MCF 10A (cell line): ENCODE measurements at regions not wholly inside any gene's neighbourhood (a gene's known extent, or its start where the extent isn't known, plus 50 kb on each side); places are given as distances from the start of the nearest gene placed in this dataset.
A peak's percentile ranks its signal among the peaks of the same experiment; 100 is the strongest.

Experiments
- BruUV-seq: library from RNA; stranded (reverse); fragments of 400-500 nt; replicated peaks from 2 replicates; lab custom pipeline; 2021; lab: Mats Ljungman, UMichigan
- CTCF ChIA-PET: fragments of 300-600 bp; sonication (Branson Sonifier 250); formaldehyde crosslinking; extraction: SDS; loops from one replicate; lab custom pipeline; 2021; ENCODE audit warnings: antibody characterized with exemption, inconsistent platforms; lab: Yijun Ruan, JAX
- POLR2A ChIA-PET: fragments of 300-600, 350-650 bp; sonication (Branson Sonifier 250); formaldehyde crosslinking; extraction: SDS; loops from one replicate; lab custom pipeline; 2020; ENCODE audit warnings: antibody characterized with exemption, inconsistent platforms; lab: Yijun Ruan, JAX
- DNase-seq: peaks from one replicate; pipeline ENCODE4 v3.0.0-alpha.2; 2018; ENCODE audit not compliant: unreplicated experiment
- H3K27ac Mint-ChIP-seq: one replicate; pipeline ENCODE4 v1.8.0; 2022; ENCODE audit warnings: mild to moderate bottlenecking, low read depth, mixed read lengths; ENCODE audit not compliant: unreplicated experiment
- H3K27me3 Mint-ChIP-seq: one replicate; pipeline ENCODE4 v1.8.0; 2022; ENCODE audit warnings: mixed read lengths; ENCODE audit not compliant: insufficient read depth, unreplicated experiment
- H3K36me3 Mint-ChIP-seq: one replicate; pipeline ENCODE4 v1.8.0; 2022; ENCODE audit warnings: mild to moderate bottlenecking, moderate library complexity, mixed read lengths; ENCODE audit not compliant: insufficient read depth, unreplicated experiment
- H3K4me1 Mint-ChIP-seq: one replicate; pipeline ENCODE4 v1.8.0; 2022; ENCODE audit warnings: mixed read lengths; ENCODE audit not compliant: insufficient read depth, unreplicated experiment
- H3K4me3 Mint-ChIP-seq: one replicate; pipeline ENCODE4 v1.8.0; 2022; ENCODE audit warnings: mild to moderate bottlenecking, moderate library complexity, mixed read lengths; ENCODE audit not compliant: unreplicated experiment
- H3K9me3 Mint-ChIP-seq: one replicate; pipeline ENCODE4 v1.8.0; 2022; ENCODE audit warnings: mixed read lengths; ENCODE audit not compliant: unreplicated experiment
- CTCF ChIP-seq: fragments of 200-600 bp; IDR thresholded peaks from one replicate; pipeline ENCODE4 v1.8.0; 2022; ENCODE audit warnings: antibody characterized with exemption, mild to moderate bottlenecking; ENCODE audit not compliant: unreplicated experiment
- intact Hi-C: fragments of 100-400 bp; cut with micrococcal nuclease; formaldehyde crosslinking; loops from 2 replicates; pipeline ENCODE4 v1.14.1; 2022

GRCh38 chr2:176997792-176998169, 214.8 kb upstream of the HNRNPA3 start:
- no peak for TF ChIP-seq CTCF

GRCh38 chr2:176999301-176999700, 213.3 kb upstream of the HNRNPA3 start:
- Mint-ChIP-seq H3K4me3 (no peak overlapping the region), H3K4me1 (peaks cover 5% of the 10 kb centered on the region), H3K36me3 (no peaks in the 10 kb centered on the region), H3K9me3 (no peaks in the 10 kb centered on the region), H3K27ac (no peak overlapping the region), H3K27me3 (peaks cover 37% of the 10 kb centered on the region)
- POLR2A ChIA-PET = no interaction called here
- intact Hi-C loops = no loop called here
- DNase-seq = peak; percentile 1
- CTCF ChIA-PET = no interaction called here
- no peak for TF ChIP-seq CTCF
- BruUV-seq = no TSS peak

More at GRCh38 chr2:176997792-176998169, 214.8 kb upstream of the HNRNPA3 start:
- no TSS peak for BruUV-seq
- Mint-ChIP-seq H3K9me3 (no peaks in the 10 kb centered on the region), H3K4me3 (no peak overlapping the region), H3K27me3 (peaks cover 51% of the 10 kb centered on the region), H3K27ac (no peak overlapping the region), H3K36me3 (no peaks in the 10 kb centered on the region), H3K4me1 (peaks cover 5% of the 10 kb centered on the region)
- POLR2A ChIA-PET = no interaction called here
- CTCF ChIA-PET = interaction anchor here (0.5 kb wide), 1 partner anchor 65 kb away, joined by 3 read pairs; no protein-coding TSS in a partner anchor
- DNase-seq = no peak
- intact Hi-C loops = no loop called here

- Mint-ChIP-seq H3K4me3 (no peak overlapping the region), H3K36me3 (no peaks in the 10 kb centered on the region), H3K27ac (no peak overlapping the region), H3K9me3 (no peaks in the 10 kb centered on the region), H3K4me1 (peaks cover 5% of the 10 kb centered on the region), H3K27me3 (peaks cover 29% of the 10 kb centered on the region)
- DNase-seq = no peak
- no TSS peak for BruUV-seq
- ChIA-PET POLR2A (no interaction called here), CTCF (interaction anchor here (0.5 kb wide), 1 partner anchor 873 kb away, joined by 3 read pairs; no protein-coding TSS in a partner anchor)
- intact Hi-C loops = no loop called here
- TF ChIP-seq CTCF = no peak
Measured at GRCh38 chr2:177000061-177000714, 212.4 kb upstream of the HNRNPA3 start.

GRCh38 chr2:177000715-177001072, 211.9 kb upstream of the HNRNPA3 start:
- peaks cover 5% of the 10 kb centered on the region for H3K4me1 Mint-ChIP-seq
- no peak for DNase-seq
- H3K4me3 Mint-ChIP-seq = no peak overlapping the region
- H3K27me3 Mint-ChIP-seq = peaks cover 27% of the 10 kb centered on the region
- no peaks in the 10 kb centered on the region for H3K9me3 Mint-ChIP-seq
- no peak overlapping the region for H3K27ac Mint-ChIP-seq
- H3K36me3 Mint-ChIP-seq = no peaks in the 10 kb centered on the region
- intact Hi-C loops = no loop called here
- BruUV-seq = no TSS peak
- no peak for TF ChIP-seq CTCF
- POLR2A ChIA-PET = no interaction called here
- CTCF ChIA-PET = interaction anchor here (0.5 kb wide), 1 partner anchor 874 kb away, joined by 3 read pairs; no protein-coding TSS in a partner anchor
